Hepatocyte (in vitro differentiated cells): ENCODE measurements at regions not wholly inside any gene's neighbourhood (a gene's known extent, or its start where the extent isn't known, plus 50 kb on each side); places are given as distances from the start of the nearest gene placed in this dataset.

Experiments used
- CTCF ChIP-seq: fragments of 200-600 bp; sonication (generic); IDR thresholded peaks from 2 replicates; pipeline ENCODE4 v1.5.1; 2016; ENCODE audit warnings: antibody characterized with exemption, mild to moderate bottlenecking; ENCODE audit not compliant: poor library complexity
- EZH2 ChIP-seq: fragments of 200-600 bp; sonication (generic); IDR thresholded peaks from 2 replicates; pipeline ENCODE4 v1.6.1; 2016; ENCODE audit warnings: antibody characterized with exemption, mild to moderate bottlenecking, borderline replicate concordance
- EZH2phosphoT487 ChIP-seq: fragments of 200-600 bp; sonication (generic); IDR thresholded peaks from one replicate; pipeline ENCODE4 v1.6.1; 2018; ENCODE audit warnings: antibody characterized with exemption, mild to moderate bottlenecking, low read depth, moderate library complexity; ENCODE audit not compliant: unreplicated experiment, severe bottlenecking

GRCh38 chr5:62705022-62705421, 126.4 kb downstream of the LRRC70 start:
- no peak for TF ChIP-seq CTCF
- no peak for TF ChIP-seq EZH2
- TF ChIP-seq EZH2phosphoT487 = no peak
